SK-N-SH treated with all-trans-retinoic acid at 6 μM for 48 hours (cell line): ENCODE measurements at regions not wholly inside any gene's neighbourhood (a gene's known extent, or its start where the extent isn't known, plus 50 kb on each side); places are given as distances from the start of the nearest gene placed in this dataset.

Experiments used
- CREB5 ChIP-seq: fragments of 250-450 bp; sonication (Bioruptor Pico); IDR thresholded peaks from 2 replicates; pipeline ENCODE4 v1.5.1; 2020; ENCODE audit warnings: low read depth, mild to moderate bottlenecking, moderate library complexity
- CSRNP3 ChIP-seq: fragments of 250-450 bp; sonication (Bioruptor Pico); IDR thresholded peaks from 2 replicates; pipeline ENCODE4 v1.5.1; 2021; ENCODE audit warnings: mild to moderate bottlenecking, moderate library complexity
- ESRRG ChIP-seq: fragments of 250-450 bp; sonication (Bioruptor Pico); IDR thresholded peaks from 2 replicates; pipeline ENCODE4 v1.6.1; 2021; ENCODE audit warnings: mild to moderate bottlenecking
- GLIS3 ChIP-seq: fragments of 250-450 bp; sonication (Bioruptor Pico); IDR thresholded peaks from 2 replicates; pipeline ENCODE4 v1.5.0; 2020; ENCODE audit warnings: mild to moderate bottlenecking, moderate library complexity
- TOX ChIP-seq: fragments of 250-450 bp; sonication (Bioruptor Pico); IDR thresholded peaks from 2 replicates; pipeline ENCODE4 v1.8.0; 2021; ENCODE audit warnings: mild to moderate bottlenecking, moderate library complexity, borderline replicate concordance
- TSHZ2 ChIP-seq: fragments of 250-450 bp; sonication (Bioruptor Pico); IDR thresholded peaks from 2 replicates; pipeline ENCODE4 v1.5.0; 2020; ENCODE audit warnings: mild to moderate bottlenecking, moderate library complexity
- ZC3H10 ChIP-seq: fragments of 250-450 bp; sonication (Bioruptor Pico); IDR thresholded peaks from 2 replicates; pipeline ENCODE4 v1.5.1; 2021; ENCODE audit warnings: mild to moderate bottlenecking, moderate library complexity
- ZFP3 ChIP-seq: fragments of 250-450 bp; sonication (Bioruptor Pico); IDR thresholded peaks from 2 replicates; pipeline ENCODE4 v1.5.0; 2020; ENCODE audit warnings: mild to moderate bottlenecking, moderate library complexity
- ZFP30 ChIP-seq: fragments of 450-650 bp; formaldehyde crosslinking; IDR thresholded peaks from 2 replicates; pipeline ENCODE4 v1.5.0; 2022; ENCODE audit warnings: mild to moderate bottlenecking, moderate library complexity
- ZNF565 ChIP-seq: fragments of 450-650 bp; formaldehyde crosslinking; conservative IDR thresholded peaks from 2 replicates; pipeline ENCODE4 v1.5.0; 2020; ENCODE audit warnings: low read depth, mild to moderate bottlenecking, moderate library complexity
- ZNF70 ChIP-seq: fragments of 450-650 bp; formaldehyde crosslinking; IDR thresholded peaks from 2 replicates; pipeline ENCODE4 v1.5.0; 2020; ENCODE audit warnings: mild to moderate bottlenecking, moderate library complexity

GRCh38 chr2:155895016-155895415 is 437.5 kb downstream of the NR4A2 start:
- TF ChIP-seq CSRNP3 (CRISPR knock-in tag) = no peak
- no peak for TF ChIP-seq CREB5 (CRISPR knock-in tag)
- TF ChIP-seq ZFP3 (CRISPR knock-in tag) = no peak
- TF ChIP-seq ZNF565 (CRISPR knock-in tag) = no peak
- TF ChIP-seq ZNF70 = no peak
- no peak for TF ChIP-seq TSHZ2 (CRISPR knock-in tag)
- TF ChIP-seq ZFP30 (CRISPR knock-in tag) = no peak
- TF ChIP-seq ZC3H10 (CRISPR knock-in tag) = no peak
- no peak for TF ChIP-seq ESRRG (CRISPR knock-in tag)
- no peak for TF ChIP-seq TOX
- no peak for TF ChIP-seq GLIS3 (CRISPR knock-in tag)
